SK-N-SH (cell line): ENCODE measurements at regions not wholly inside any gene's neighbourhood (a gene's known extent, or its start where the extent isn't known, plus 50 kb on each side); places are given as distances from the start of the nearest gene placed in this dataset.
A peak's percentile ranks its signal among the peaks of the same experiment; 100 is the strongest.

ENCODE experiments used
- CTCF ChIA-PET: fragments of 300-600, 350-600 bp; formaldehyde crosslinking; extraction: SDS; loops from one replicate; lab custom pipeline; 2021; lab: Yijun Ruan, JAX
- POLR2A ChIA-PET: fragments of 350-600 bp; sonication (Branson Sonifier 250); formaldehyde crosslinking; extraction: SDS; loops from one replicate; lab custom pipeline; 2020; ENCODE audit warnings: antibody characterized with exemption, inconsistent platforms; lab: Yijun Ruan, JAX
- DNase-seq: peaks from one replicate; pipeline ENCODE4 v3.0.0; 2012
- H2AFZ ChIP-seq: fragments of 200-600 bp; sonication (generic); 2 replicates; pipeline ENCODE4 v1.8.1; 2016; ENCODE audit warnings: antibody characterized with exemption, mild to moderate bottlenecking, low read depth
- H3F3A ChIP-seq: fragments of 200-600 bp; sonication (generic); replicated peaks from 2 replicates; pipeline ENCODE3; 2016; ENCODE audit warnings: antibody characterized with exemption, mild to moderate bottlenecking; ENCODE audit not compliant: insufficient read depth
- H3K27ac ChIP-seq, 2 experiments: fragments of 200-500 bp in 1 of 2; fragments of 200-600 bp in 1 of 2; sonication (Bioruptor generic) in 1 of 2; sonication (generic), shearing (Covaris generic) in 1 of 2; 2 replicates each; pipeline versions ENCODE4 v1.5.1 to v1.6.1; 2014 to 2016; ENCODE audit warnings: low read depth in 2 of 2, inconsistent platforms in 1 of 2, low read length in 1 of 2, mild to moderate bottlenecking in 1 of 2, mixed read lengths in 1 of 2
- H3K27me3 ChIP-seq: fragments of 200-600 bp; sonication (generic), shearing (Covaris generic); 2 replicates; pipeline ENCODE4 v1.6.1; 2016; ENCODE audit warnings: mixed run types; ENCODE audit not compliant: insufficient read depth
- H3K36me3 ChIP-seq, 2 experiments: fragments of 200-500 bp in 1 of 2; fragments of 200-600 bp in 1 of 2; sonication (Bioruptor generic) in 1 of 2; sonication (generic) in 1 of 2; replicated peaks in 1 of 2; 2 replicates each; pipeline versions ENCODE3 to v1.5.1; 2014 to 2016; ENCODE audit warnings: low read length in 1 of 2, mild to moderate bottlenecking in 1 of 2; ENCODE audit not compliant: insufficient read depth in 2 of 2, control insufficient read depth in 1 of 2
- H3K4me1 ChIP-seq, 2 experiments: fragments of 200-500 bp in 1 of 2; fragments of 200-600 bp in 1 of 2; sonication (Bioruptor generic) in 1 of 2; sonication (generic), shearing (Covaris generic) in 1 of 2; 2 replicates each; pipeline versions ENCODE4 v1.5.1 to v1.6.1; 2014 to 2016; ENCODE audit warnings: low read depth in 1 of 2, low read length in 1 of 2, mixed run types in 1 of 2; ENCODE audit not compliant: insufficient read depth in 2 of 2, control insufficient read depth in 1 of 2
- H3K4me2 ChIP-seq: fragments of 200-600 bp; sonication (generic), shearing (Covaris generic); 2 replicates; pipeline ENCODE4 v1.6.1; 2017; ENCODE audit warnings: mixed run types
- H3K4me3 ChIP-seq, 2 experiments: fragments of 200-500 bp in 1 of 2; fragments of 200-600 bp in 1 of 2; sonication (Bioruptor generic) in 1 of 2; sonication (generic), shearing (Covaris generic) in 1 of 2; 2 replicates each; pipeline versions ENCODE4 v1.5.1 to v1.8.1; 2014 to 2016; ENCODE audit warnings: low read depth in 2 of 2, inconsistent platforms in 1 of 2, low read length in 1 of 2, mild to moderate bottlenecking in 1 of 2, mixed read lengths in 1 of 2, moderate library complexity in 1 of 2
- H3K79me2 ChIP-seq: fragments of 200-600 bp; sonication (generic); 2 replicates; pipeline ENCODE4 v1.8.1; 2017; ENCODE audit warnings: mild to moderate bottlenecking; ENCODE audit not compliant: insufficient read depth
- H3K9ac ChIP-seq: fragments of 200-600 bp; sonication (generic); 2 replicates; pipeline ENCODE4 v1.6.1; 2017; ENCODE audit warnings: mixed run types
- H3K9me2 ChIP-seq: fragments of 200-600 bp; sonication (generic); 2 replicates; pipeline ENCODE4 v1.6.1; 2017; ENCODE audit warnings: mixed run types
- H3K9me3 ChIP-seq: fragments of 200-600 bp; sonication (generic); 2 replicates; pipeline ENCODE4 v1.6.1; 2017; ENCODE audit warnings: mixed run types, mild to moderate bottlenecking, moderate library complexity
- H4K20me1 ChIP-seq: fragments of 200-600 bp; sonication (generic); 2 replicates; pipeline ENCODE4 v1.6.1; 2017; ENCODE audit warnings: mild to moderate bottlenecking, mixed run types; ENCODE audit not compliant: insufficient read depth
- EZH2phosphoT487 ChIP-seq: fragments of 200-600 bp; sonication (generic); IDR thresholded peaks from 2 replicates; pipeline ENCODE4 v1.6.1; 2017; ENCODE audit warnings: low read depth, mixed run types, mild to moderate bottlenecking, antibody characterized with exemption, moderate library complexity, borderline replicate concordance
- FOSL2 ChIP-seq: IDR thresholded peaks from 2 replicates; pipeline ENCODE4 v1.4.0; 2012; ENCODE audit warnings: low read depth, mild to moderate bottlenecking, moderate library complexity, borderline replicate concordance
- FOXM1 ChIP-seq: IDR thresholded peaks from 2 replicates; pipeline ENCODE4 v1.4.0; 2012; ENCODE audit warnings: low read depth, mild to moderate bottlenecking
- GABPA ChIP-seq: IDR thresholded peaks from 2 replicates; pipeline ENCODE4 v1.4.0; 2012; ENCODE audit warnings: low read depth, mild to moderate bottlenecking
- GATA2 ChIP-seq: sonication (generic); formaldehyde crosslinking; IDR thresholded peaks from 2 replicates; pipeline ENCODE4 v1.5.0; 2020; ENCODE audit warnings: mild to moderate bottlenecking, missing genetic modification reagents
- MEF2A ChIP-seq: IDR thresholded peaks from 2 replicates; pipeline ENCODE4 v1.4.0; 2012; ENCODE audit warnings: low read depth, borderline replicate concordance
- NFIC ChIP-seq: IDR thresholded peaks from 2 replicates; pipeline ENCODE4 v1.4.0; 2012; ENCODE audit warnings: borderline replicate concordance
- NRF1 ChIP-seq: IDR thresholded peaks from 2 replicates; pipeline ENCODE4 v1.6.1; 2012; ENCODE audit warnings: low read depth, mild to moderate bottlenecking, low read length
- POLR2AphosphoS5 ChIP-seq: IDR thresholded peaks from 2 replicates; pipeline ENCODE4 v1.6.1; 2012; ENCODE audit warnings: low read depth, low read length
- RAD21 ChIP-seq: IDR thresholded peaks from 2 replicates; pipeline ENCODE4 v1.6.1; 2012; ENCODE audit warnings: mild to moderate bottlenecking, low read length
- RCOR1 ChIP-seq: fragments of 150-350 bp; IDR thresholded peaks from 2 replicates; pipeline ENCODE4 v1.6.1; 2017; ENCODE audit warnings: antibody characterized with exemption, low read length
- RXRA ChIP-seq: IDR thresholded peaks from 2 replicates; pipeline ENCODE4 v1.4.0; 2012; ENCODE audit warnings: low read depth, mild to moderate bottlenecking, borderline replicate concordance
- SMC3 ChIP-seq: IDR thresholded peaks from 2 replicates; pipeline ENCODE4 v1.6.1; 2012; ENCODE audit warnings: low read depth, low read length, improper control_type of control experiment
- TEAD4 ChIP-seq: IDR thresholded peaks from 2 replicates; pipeline ENCODE4 v1.4.0; 2012; ENCODE audit warnings: mild to moderate bottlenecking, borderline replicate concordance; ENCODE audit not compliant: insufficient read depth
- ZBTB33 ChIP-seq: IDR thresholded peaks from 2 replicates; pipeline ENCODE4 v1.4.0; 2012; ENCODE audit warnings: low read depth, borderline replicate concordance
- WGBS: methylation state at CpG from one replicate; pipeline ENCODE4 v1.1.6; 2017; ENCODE audit warnings: low lambda C conversion rate; 5-methylcytosine and 5-hydroxymethylcytosine counted together
- TF ChIP-seq, protein P1 (sequence below): fragments of 150-350 bp; IDR thresholded peaks from 2 replicates; pipeline ENCODE4 v1.6.1; 2017; ENCODE audit warnings: antibody characterized with exemption, low read length, low read depth, borderline replicate concordance
- TF ChIP-seq, protein P2 (sequence below): IDR thresholded peaks from 2 replicates; pipeline ENCODE4 v1.4.0; 2012; ENCODE audit warnings: low read depth
- TF ChIP-seq, protein P3 (sequence below): IDR thresholded peaks from 2 replicates; pipeline ENCODE4; 2012
- TF ChIP-seq, protein P4 (sequence below): fragments of 200-600 bp; sonication (generic); IDR thresholded peaks from 2 replicates; pipeline ENCODE4 v1.6.1; 2017; ENCODE audit warnings: antibody characterized with exemption, mild to moderate bottlenecking, moderate library complexity

- DNase-seq = no peak
- no peak overlapping the region for H3K4me3 ChIP-seq
- H3K4me1 ChIP-seq = peaks cover 0 to 14% of the 10 kb centered on the region in 2 experiments; a peak in 2 of 4 replicates
- H3K27me3 ChIP-seq = no peaks in the 10 kb centered on the region
- no peak overlapping the region for H3K9ac ChIP-seq
- H3K9me3 ChIP-seq = no peaks in the 10 kb centered on the region
- H3K9me2 ChIP-seq = no peaks in the 10 kb centered on the region
- no peak overlapping the region for H3K4me2 ChIP-seq
- H3F3A ChIP-seq = no peaks in the 10 kb centered on the region
- ChIA-PET CTCF (no interaction called here), POLR2A (no interaction called here)
- no peaks in the 10 kb centered on the region for H3K36me3 ChIP-seq
- WGBS = 83% methylated on average over 1 of the region's 1 CpG
- no peak for TF ChIP-seq ZBTB33
- no peak for TF ChIP-seq FOSL2
- TF ChIP-seq, protein P1, sequence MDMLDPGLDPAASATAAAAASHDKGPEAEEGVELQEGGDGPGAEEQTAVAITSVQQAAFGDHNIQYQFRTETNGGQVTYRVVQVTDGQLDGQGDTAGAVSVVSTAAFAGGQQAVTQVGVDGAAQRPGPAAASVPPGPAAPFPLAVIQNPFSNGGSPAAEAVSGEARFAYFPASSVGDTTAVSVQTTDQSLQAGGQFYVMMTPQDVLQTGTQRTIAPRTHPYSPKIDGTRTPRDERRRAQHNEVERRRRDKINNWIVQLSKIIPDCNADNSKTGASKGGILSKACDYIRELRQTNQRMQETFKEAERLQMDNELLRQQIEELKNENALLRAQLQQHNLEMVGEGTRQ = no peak
- no peak for TF ChIP-seq FOXM1
- TF ChIP-seq NFIC = no peak
- TF ChIP-seq, protein P2, sequence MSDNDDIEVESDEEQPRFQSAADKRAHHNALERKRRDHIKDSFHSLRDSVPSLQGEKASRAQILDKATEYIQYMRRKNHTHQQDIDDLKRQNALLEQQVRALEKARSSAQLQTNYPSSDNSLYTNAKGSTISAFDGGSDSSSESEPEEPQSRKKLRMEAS = no peak
- TF ChIP-seq RAD21 = no peak
- no peak for TF ChIP-seq MEF2A
- TF ChIP-seq, protein P3, sequence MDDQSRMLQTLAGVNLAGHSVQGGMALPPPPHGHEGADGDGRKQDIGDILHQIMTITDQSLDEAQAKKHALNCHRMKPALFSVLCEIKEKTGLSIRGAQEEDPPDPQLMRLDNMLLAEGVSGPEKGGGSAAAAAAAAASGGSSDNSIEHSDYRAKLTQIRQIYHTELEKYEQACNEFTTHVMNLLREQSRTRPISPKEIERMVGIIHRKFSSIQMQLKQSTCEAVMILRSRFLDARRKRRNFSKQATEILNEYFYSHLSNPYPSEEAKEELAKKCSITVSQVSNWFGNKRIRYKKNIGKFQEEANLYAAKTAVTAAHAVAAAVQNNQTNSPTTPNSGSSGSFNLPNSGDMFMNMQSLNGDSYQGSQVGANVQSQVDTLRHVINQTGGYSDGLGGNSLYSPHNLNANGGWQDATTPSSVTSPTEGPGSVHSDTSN = no peak
- no peak for TF ChIP-seq GATA2 (CRISPR knock-in tag)
- H2AFZ ChIP-seq = no peak overlapping the region
- no peaks in the 10 kb centered on the region for H4K20me1 ChIP-seq
- no peaks in the 10 kb centered on the region for H3K79me2 ChIP-seq
- H3K27ac ChIP-seq = no peak overlapping the region
Measured at GRCh38 chr5:124998520-124998919, 252.1 kb upstream of the ZNF608 start.

DNA sequence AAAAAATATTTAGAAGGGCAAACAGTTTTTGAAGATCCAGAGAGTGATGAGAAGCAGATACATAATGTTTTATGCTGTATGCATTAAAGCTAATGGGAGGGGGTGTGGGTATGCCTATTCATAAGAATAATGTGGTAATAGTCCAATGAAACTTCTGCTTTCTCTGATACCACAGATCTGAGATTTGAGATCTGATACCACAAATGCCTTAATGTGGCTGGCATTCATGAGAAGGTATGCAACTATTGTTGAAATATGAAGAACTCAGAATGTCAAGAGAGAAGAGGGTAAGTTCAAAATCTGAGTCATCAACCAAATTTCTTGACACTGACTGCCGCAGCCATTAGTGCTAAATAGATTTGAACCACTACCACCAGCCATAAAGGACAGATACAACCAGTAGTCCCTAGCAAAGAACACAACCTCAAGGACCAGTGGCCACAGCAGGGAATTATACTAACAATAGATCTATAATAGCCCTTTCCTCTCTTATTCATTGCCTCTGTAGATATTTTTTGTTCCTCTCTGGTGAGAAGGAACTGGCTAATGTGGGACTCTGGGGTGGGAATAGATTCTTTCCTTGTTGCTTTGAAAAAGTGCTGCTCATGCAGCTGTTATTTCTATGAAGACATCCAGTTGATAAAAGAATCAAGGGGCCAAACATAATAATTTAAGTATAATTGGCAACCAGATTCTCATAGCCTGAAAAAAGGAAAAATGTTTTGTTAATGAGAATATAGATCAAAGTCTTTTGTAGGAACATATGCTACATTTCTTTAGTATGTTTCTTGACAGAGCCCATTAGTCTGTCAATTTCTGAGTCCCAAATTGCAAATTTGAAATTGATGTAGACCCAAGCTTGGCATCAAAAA, 256.5 kb upstream of the ZNF608 start:
- CTCF ChIA-PET = no interaction called here
- 0 out of 2 replicates have a peak, but pooled peaks have one; percentile 6 for TF ChIP-seq FOSL2
- no peak for TF ChIP-seq MEF2A
- no peak for TF ChIP-seq RCOR1
- TF ChIP-seq, protein P3 = peak; percentile 77
- TF ChIP-seq RAD21 = no peak
- TF ChIP-seq EZH2phosphoT487 = no peak
- TF ChIP-seq GATA2 (CRISPR knock-in tag) = no peak
- TF ChIP-seq NRF1 = no peak
- TF ChIP-seq RXRA = 0 out of 2 replicates have a peak, but pooled peaks have one; percentile 53
- TF ChIP-seq SMC3 = no peak
- TF ChIP-seq, protein P4, sequence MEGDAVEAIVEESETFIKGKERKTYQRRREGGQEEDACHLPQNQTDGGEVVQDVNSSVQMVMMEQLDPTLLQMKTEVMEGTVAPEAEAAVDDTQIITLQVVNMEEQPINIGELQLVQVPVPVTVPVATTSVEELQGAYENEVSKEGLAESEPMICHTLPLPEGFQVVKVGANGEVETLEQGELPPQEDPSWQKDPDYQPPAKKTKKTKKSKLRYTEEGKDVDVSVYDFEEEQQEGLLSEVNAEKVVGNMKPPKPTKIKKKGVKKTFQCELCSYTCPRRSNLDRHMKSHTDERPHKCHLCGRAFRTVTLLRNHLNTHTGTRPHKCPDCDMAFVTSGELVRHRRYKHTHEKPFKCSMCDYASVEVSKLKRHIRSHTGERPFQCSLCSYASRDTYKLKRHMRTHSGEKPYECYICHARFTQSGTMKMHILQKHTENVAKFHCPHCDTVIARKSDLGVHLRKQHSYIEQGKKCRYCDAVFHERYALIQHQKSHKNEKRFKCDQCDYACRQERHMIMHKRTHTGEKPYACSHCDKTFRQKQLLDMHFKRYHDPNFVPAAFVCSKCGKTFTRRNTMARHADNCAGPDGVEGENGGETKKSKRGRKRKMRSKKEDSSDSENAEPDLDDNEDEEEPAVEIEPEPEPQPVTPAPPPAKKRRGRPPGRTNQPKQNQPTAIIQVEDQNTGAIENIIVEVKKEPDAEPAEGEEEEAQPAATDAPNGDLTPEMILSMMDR = no peak
- TF ChIP-seq TEAD4 = peak; percentile 69
- TF ChIP-seq GABPA = no peak
- no peak for TF ChIP-seq POLR2AphosphoS5
- TF ChIP-seq NFIC = peak; percentile 30; the same call in 1 of the 2 replicates

More for the DNA sequence above, 256.5 kb upstream of the ZNF608 start:
- H3K27ac ChIP-seq = no peak overlapping the region
- no peaks in the 10 kb centered on the region for H3K79me2 ChIP-seq
- no peak overlapping the region for H3K4me3 ChIP-seq
- peaks cover 4 to 10% of the 10 kb centered on the region in 2 experiments; a peak in 3 of 4 replicates for H3K4me1 ChIP-seq
- POLR2A ChIA-PET = no interaction called here
- no peaks in the 10 kb centered on the region for H3K9me3 ChIP-seq
- H4K20me1 ChIP-seq = no peaks in the 10 kb centered on the region
- H3F3A ChIP-seq = no peaks in the 10 kb centered on the region
- H3K9ac ChIP-seq = no peak overlapping the region
- no peaks in the 10 kb centered on the region for H3K9me2 ChIP-seq
- WGBS = 64% methylated on average over 1 of the region's 1 CpG
- no peak for DNase-seq
- H2AFZ ChIP-seq = no peak overlapping the region
- no peaks in the 10 kb centered on the region for H3K36me3 ChIP-seq
- H3K27me3 ChIP-seq = no peaks in the 10 kb centered on the region
- no peak overlapping the region for H3K4me2 ChIP-seq
